Gastrocnemius medialis (tissue), 4 donors: ENCODE measurements at regions not wholly inside any gene's neighbourhood (a gene's known extent, or its start where the extent isn't known, plus 50 kb on each side); places are given as distances from the start of the nearest gene placed in this dataset.
A peak's percentile ranks its signal among the peaks of the same experiment; 100 is the strongest.

Source experiments
- ATAC-seq, 2 donors: fragments of 150-250 bp; one replicate each; pipeline ENCODE4 v1.9.1; 2016
- DNase-seq, 2 donors: peaks; one replicate each; pipeline ENCODE4 v3.0.0-alpha.2; 2019
- H3K27ac ChIP-seq, 4 donors: fragments of 200-600 bp; sonication (generic); 1 replicate in 1 of 4; 2 replicates in 3 of 4; pipeline ENCODE4 v1.5.1; 2016 to 2018; ENCODE audit warnings: mild to moderate bottlenecking in 2 of 4, moderate library complexity in 1 of 4
- H3K27me3 ChIP-seq, 3 donors: fragments of 200-600 bp; sonication (generic) in 2 of 3; 1 replicate in 1 of 3; 2 replicates in 2 of 3; pipeline versions ENCODE4 v1.5.1 to v1.6.0; 2016 to 2019; ENCODE audit warnings: mild to moderate bottlenecking in 1 of 3, moderate library complexity in 1 of 3
- H3K36me3 ChIP-seq, 2 donors: fragments of 200-600 bp; sonication (generic) in 1 of 2; one replicate each; pipeline ENCODE4 v1.5.1; 2017 to 2018
- H3K4me1 ChIP-seq, 2 donors: fragments of 200-600 bp; sonication (generic) in 1 of 2; one replicate each; pipeline ENCODE4 v1.5.1; 2016 to 2017; ENCODE audit warnings: mild to moderate bottlenecking in 2 of 2
- H3K4me3 ChIP-seq, 4 donors: fragments of 200-600 bp; sonication (generic) in 3 of 4; 1 replicate in 1 of 4; 2 replicates in 3 of 4; pipeline ENCODE4 v1.5.1; 2016 to 2019; ENCODE audit warnings: mild to moderate bottlenecking in 2 of 4
- H3K9me3 ChIP-seq, 3 donors: fragments of 200-600 bp; sonication (generic) in 2 of 3; 1 replicate in 1 of 3; 2 replicates in 2 of 3; pipeline ENCODE4 v1.5.1; 2016 to 2019
- CTCF ChIP-seq, 5 experiments: fragments of 450-650 bp in 3 of 5; fragments of 200-600 bp in 2 of 5; sonication (generic) in 2 of 5; IDR thresholded peaks in 4 of 5; conservative IDR thresholded peaks in 1 of 5; 1 replicate in 4 of 5; 2 replicates in 1 of 5; pipeline ENCODE4 v1.5.1; 2016 to 2019; ENCODE audit warnings: antibody characterized with exemption in 5 of 5, mild to moderate bottlenecking in 3 of 5, moderate library complexity in 3 of 5
- POLR2A ChIP-seq, 2 donors: fragments of 450-650 bp; IDR thresholded peaks; one replicate each; pipeline ENCODE4 v1.6.1; 2017; ENCODE audit warnings: antibody characterized with exemption in 2 of 2, mild to moderate bottlenecking in 2 of 2, moderate library complexity in 2 of 2
- in situ Hi-C, 4 donors: fragments of 200-750 bp; cut with MboI; loops; one replicate each; pipeline versions ENCODE4 v1.15.0 to v1.8.0; 2017; ENCODE audit warnings: low sequenced_read_pairs in 4 of 4
- intact Hi-C: fragments of 100-400 bp; cut with DNase I; formaldehyde crosslinking; loops from one replicate; pipeline ENCODE4 v1.15.1; 2023; ENCODE audit warnings: low total_unique reads

- intact Hi-C loops = loop anchor here (10.0 kb wide), 1 partner anchor 819 kb away; no protein-coding TSS in a partner anchor
- TF ChIP-seq CTCF (IDR thresholded peaks at IDR 0.05 in 4 of 5, conservative IDR thresholded peaks at IDR 0.05 in 1 of 5) = no peak
- TF ChIP-seq POLR2A (IDR thresholded peaks at IDR 0.05) = no peak
- DNase-seq = peak in 1 of 2 donors; percentile 44
- ATAC-seq = peak; percentile 8 to 21
- peaks cover 14 to 19% of the 10 kb centered on the region in 2 donors for H3K4me1 ChIP-seq
- in situ Hi-C loops = loop anchor here in 1 of 4 donors (10.0 kb wide), 1 partner anchor 91 kb away; no protein-coding TSS in a partner anchor
- H3K36me3 ChIP-seq = no peaks in the 10 kb centered on the region
- no peaks in the 10 kb centered on the region for H3K9me3 ChIP-seq
- peak overlapping the region; percentile 92 to 99 (median 96) for H3K27ac ChIP-seq
- peak overlapping the region; percentile 68 to 97 (median 76) for H3K4me3 ChIP-seq
- no peaks in the 10 kb centered on the region for H3K27me3 ChIP-seq
These were observed 285.1 kb downstream of the ZEB1 start for GRCh38 chr10:31604096-31604495.

GRCh38 chr10:31603235-31604087, 284.4 kb downstream of the ZEB1 start:
- intact Hi-C loops (loop anchor here (1.0 to 10.0 kb wide), 8 partner anchors 20 to 819 kb away; partner anchors contain the start of gene ZEB1), in situ Hi-C loops (loop anchor here in 1 of 4 donors (10.0 kb wide), 1 partner anchor 91 kb away; no protein-coding TSS in a partner anchor)
- Histone ChIP-seq H3K9me3 (no peaks in the 10 kb centered on the region), H3K36me3 (no peaks in the 10 kb centered on the region), H3K27me3 (no peaks in the 10 kb centered on the region), H3K27ac (peak overlapping the region; percentile 92 to 99 (median 96)), H3K4me3 (peak overlapping the region; percentile 68 to 97 (median 76)), H3K4me1 (peaks cover 14 to 19% of the 10 kb centered on the region in 2 donors)
- peak; percentile 95 to 97 for DNase-seq
- peak; percentile 75 for ATAC-seq
- TF ChIP-seq POLR2A (IDR thresholded peaks at IDR 0.05) (peak; percentile 85 to 86), CTCF (IDR thresholded peaks at IDR 0.05 in 4 of 5, conservative IDR thresholded peaks at IDR 0.05 in 1 of 5) (peak in 3 of 5 experiments; percentile 13 to 34 (median 23))

- Histone ChIP-seq H3K36me3 (no peaks in the 10 kb centered on the region), H3K27ac (peak overlapping the region; percentile 92 to 99 (median 96)), H3K9me3 (no peaks in the 10 kb centered on the region), H3K4me1 (peaks cover 14 to 19% of the 10 kb centered on the region in 2 donors), H3K4me3 (peak overlapping the region; percentile 68 to 97 (median 76)), H3K27me3 (no peaks in the 10 kb centered on the region)
- in situ Hi-C loops = loop anchor here in 1 of 4 donors (10.0 kb wide), 1 partner anchor 92 kb away; no protein-coding TSS in a partner anchor
- ATAC-seq (peak; percentile 80 to 82), DNase-seq (peak; percentile 91 to 97)
- intact Hi-C loops = loop anchor here (1.0 to 10.0 kb wide), 8 partner anchors 21 to 818 kb away; partner anchors contain the start of gene ZEB1
- peak in 1 of 2 donors; percentile 50 for TF ChIP-seq POLR2A (IDR thresholded peaks at IDR 0.05)
- no peak for TF ChIP-seq CTCF (IDR thresholded peaks at IDR 0.05 in 4 of 5, conservative IDR thresholded peaks at IDR 0.05 in 1 of 5)
These were observed 283.7 kb downstream of the ZEB1 start for GRCh38 chr10:31602541-31603234.

GRCh38 chr10:31601136-31601535, 282.1 kb downstream of the ZEB1 start:
- DNase-seq = no peak
- in situ Hi-C loops = loop anchor here in 1 of 4 donors (10.0 kb wide), 1 partner anchor 94 kb away; no protein-coding TSS in a partner anchor
- no peaks in the 10 kb centered on the region for H3K27me3 ChIP-seq
- H3K9me3 ChIP-seq = no peaks in the 10 kb centered on the region
- no peak for ATAC-seq
- H3K27ac ChIP-seq = peak overlapping the region in 1 of 4 donors; percentile 27
- no peak overlapping the region for H3K4me3 ChIP-seq
- intact Hi-C loops = loop anchor here (10.0 kb wide), 1 partner anchor 816 kb away; no protein-coding TSS in a partner anchor
- H3K36me3 ChIP-seq = no peaks in the 10 kb centered on the region
- H3K4me1 ChIP-seq = peaks cover 14 to 18% of the 10 kb centered on the region in 2 donors
- no peak for TF ChIP-seq POLR2A (IDR thresholded peaks at IDR 0.05)
- TF ChIP-seq CTCF (IDR thresholded peaks at IDR 0.05 in 4 of 5, conservative IDR thresholded peaks at IDR 0.05 in 1 of 5) = no peak
